GM12892 (cell line): ENCODE measurements at regions not wholly inside any gene's neighbourhood (a gene's known extent, or its start where the extent isn't known, plus 50 kb on each side); places are given as distances from the start of the nearest gene placed in this dataset.

ENCODE experiments used
- POLR2A ChIP-seq: IDR thresholded peaks from 2 replicates; pipeline ENCODE4 v1.6.1; 2011; ENCODE audit warnings: low read depth, low read length, control low read depth
- POLR2AphosphoS5 ChIP-seq: IDR thresholded peaks from 2 replicates; pipeline ENCODE4 v1.6.1; 2011; ENCODE audit warnings: low read depth, low read length, control low read depth
- TAF1 ChIP-seq: IDR thresholded peaks from 2 replicates; pipeline ENCODE4 v1.6.1; 2011; ENCODE audit warnings: low read depth, mild to moderate bottlenecking, control low read depth, low read length, borderline replicate concordance

DNA sequence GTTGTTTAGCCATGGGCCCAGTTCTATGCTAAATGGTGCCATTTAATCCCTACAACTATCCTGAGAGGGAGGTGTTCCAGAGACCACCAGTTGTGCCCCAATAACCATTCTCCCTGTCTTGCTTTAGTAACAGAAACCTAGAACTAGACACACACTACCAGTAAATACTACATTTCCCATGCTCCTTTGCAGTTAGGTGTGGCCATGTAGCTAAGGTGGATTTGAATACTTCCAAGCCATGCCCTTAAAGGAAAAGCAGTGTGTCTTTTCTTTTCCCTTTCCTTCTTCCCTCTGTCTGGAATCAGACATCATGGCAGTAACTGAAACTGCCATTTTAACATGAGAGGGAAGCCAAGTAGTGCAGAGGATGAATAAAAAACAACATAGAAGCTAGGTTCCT, 90.9 kb upstream of the TMEM33 start:
- TF ChIP-seq POLR2A = no peak
- TF ChIP-seq TAF1 = no peak
- TF ChIP-seq POLR2AphosphoS5 = no peak
